ENCODE measurements at regions not wholly inside any gene's neighbourhood (a gene's known extent, or its start where the extent isn't known, plus 50 kb on each side); places are given as distances from the start of the nearest gene placed in this dataset.

- TF ChIP-seq FOXP2 (optimal IDR thresholded peaks at IDR 0.05; ENCODE audit: borderline replicate concordance, extremely low read depth, extremely low read length, insufficient read depth), result no peak
- TF ChIP-seq TAF1 (IDR thresholded peaks at IDR 0.05; ENCODE audit: borderline replicate concordance, insufficient read depth, low read length), result no peak
- no peak for TF ChIP-seq POLR2AphosphoS5 (IDR thresholded peaks at IDR 0.05; ENCODE audit: low read depth, low read length)
- TF ChIP-seq SIN3A (IDR thresholded peaks at IDR 0.05; ENCODE audit: borderline replicate concordance, insufficient read depth, low read length), result no peak
- TF ChIP-seq REST (IDR thresholded peaks at IDR 0.05; ENCODE audit: insufficient read depth in 1 of 2, low read depth in 2 of 2, low read length in 2 of 2), result no peak
Measured at GRCh38 chr2:122949523-122949922, 1075.6 kb upstream of the CNTNAP5 start.

- TF ChIP-seq FOXP2 (optimal IDR thresholded peaks at IDR 0.05; ENCODE audit: borderline replicate concordance, extremely low read depth, extremely low read length, insufficient read depth), result no peak
- TF ChIP-seq SIN3A (IDR thresholded peaks at IDR 0.05; ENCODE audit: borderline replicate concordance, insufficient read depth, low read length), result no peak
- TF ChIP-seq REST (IDR thresholded peaks at IDR 0.05; ENCODE audit: insufficient read depth in 1 of 2, low read depth in 2 of 2, low read length in 2 of 2), result no peak
- no peak for TF ChIP-seq POLR2AphosphoS5 (IDR thresholded peaks at IDR 0.05; ENCODE audit: low read depth, low read length)
- no peak for TF ChIP-seq TAF1 (IDR thresholded peaks at IDR 0.05; ENCODE audit: borderline replicate concordance, insufficient read depth, low read length)
Measured at GRCh38 chr2:122955776-122956175, 1069.3 kb upstream of the CNTNAP5 start.

GRCh38 chr2:122960759-122961641, 1064.1 kb upstream of the CNTNAP5 start:
- TF ChIP-seq SIN3A (IDR thresholded peaks at IDR 0.05; ENCODE audit: borderline replicate concordance, insufficient read depth, low read length) (no peak), TAF1 (IDR thresholded peaks at IDR 0.05; ENCODE audit: borderline replicate concordance, insufficient read depth, low read length) (no peak), FOXP2 (optimal IDR thresholded peaks at IDR 0.05; ENCODE audit: borderline replicate concordance, extremely low read depth, extremely low read length, insufficient read depth) (no peak), POLR2AphosphoS5 (IDR thresholded peaks at IDR 0.05; ENCODE audit: low read depth, low read length) (no peak), REST (IDR thresholded peaks at IDR 0.05; ENCODE audit: insufficient read depth in 1 of 2, low read depth in 2 of 2, low read length in 2 of 2) (no peak)

- TF ChIP-seq TAF1 (IDR thresholded peaks at IDR 0.05; ENCODE audit: borderline replicate concordance, insufficient read depth, low read length) (no peak), POLR2AphosphoS5 (IDR thresholded peaks at IDR 0.05; ENCODE audit: low read depth, low read length) (no peak), FOXP2 (optimal IDR thresholded peaks at IDR 0.05; ENCODE audit: borderline replicate concordance, extremely low read depth, extremely low read length, insufficient read depth) (no peak), REST (IDR thresholded peaks at IDR 0.05; ENCODE audit: insufficient read depth in 1 of 2, low read depth in 2 of 2, low read length in 2 of 2) (no peak)
Measured at GRCh38 chr2:122966461-122966860, 1058.6 kb upstream of the CNTNAP5 start.

All from PFSK-1 (cell line).